GM21717 (cell line): ENCODE measurements at regions not wholly inside any gene's neighbourhood (a gene's known extent, or its start where the extent isn't known, plus 50 kb on each side); places are given as distances from the start of the nearest gene placed in this dataset.
"Not testable (repeated sequence)": the region's sequence is repeated elsewhere in the genome, so short reads cannot be mapped to it uniquely, and the experiment has no call there.

Experiments used
- ATAC-seq: cut with Tn5 transposase; IDR thresholded peaks from one replicate; pipeline ENCODE4 v1.9.1; 2021; ENCODE audit warnings: mild to moderate bottlenecking, moderate library complexity; ENCODE audit not compliant: unreplicated experiment

DNA sequence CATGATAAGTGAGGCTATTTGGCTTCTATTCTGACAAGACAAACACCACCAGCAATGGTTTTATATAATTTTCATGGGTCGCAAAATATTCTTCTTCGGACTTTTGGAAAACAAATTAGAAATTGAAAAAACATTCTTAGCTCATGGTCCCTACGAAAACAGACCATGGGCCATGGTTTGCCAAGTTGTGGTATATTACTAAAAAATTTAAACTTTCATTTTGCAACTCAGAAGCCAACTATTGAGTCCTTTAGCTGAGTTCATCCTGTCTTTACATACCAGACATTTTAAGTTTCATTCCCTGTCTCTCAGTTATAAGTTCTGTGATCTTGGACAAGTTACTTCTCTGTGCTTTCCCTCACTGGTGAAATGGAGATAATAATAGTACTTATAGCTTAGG is 198.1 kb downstream of the CSNK1G3 start:
- no peak for ATAC-seq

DNA sequence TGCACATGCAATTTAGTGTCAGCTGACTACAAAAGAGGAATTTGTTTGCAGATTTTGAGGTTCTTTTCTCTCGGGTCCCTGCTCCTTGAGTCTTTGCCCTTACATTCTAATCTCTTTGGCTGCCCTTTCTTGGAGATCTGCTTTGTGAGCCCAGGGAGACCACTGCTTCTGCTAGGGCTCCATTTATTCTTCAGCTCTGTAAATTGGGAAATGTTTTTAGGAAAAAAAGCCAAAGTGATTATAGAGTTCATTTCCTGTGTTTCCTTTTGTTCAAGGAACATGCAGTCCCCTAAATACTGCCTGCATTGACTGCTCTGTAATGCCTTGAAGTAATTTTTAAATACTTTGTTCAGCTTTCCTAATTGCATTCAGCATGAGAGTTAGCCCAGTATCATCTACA is 197.4 kb downstream of the CSNK1G3 start:
- ATAC-seq, result no peak

DNA sequence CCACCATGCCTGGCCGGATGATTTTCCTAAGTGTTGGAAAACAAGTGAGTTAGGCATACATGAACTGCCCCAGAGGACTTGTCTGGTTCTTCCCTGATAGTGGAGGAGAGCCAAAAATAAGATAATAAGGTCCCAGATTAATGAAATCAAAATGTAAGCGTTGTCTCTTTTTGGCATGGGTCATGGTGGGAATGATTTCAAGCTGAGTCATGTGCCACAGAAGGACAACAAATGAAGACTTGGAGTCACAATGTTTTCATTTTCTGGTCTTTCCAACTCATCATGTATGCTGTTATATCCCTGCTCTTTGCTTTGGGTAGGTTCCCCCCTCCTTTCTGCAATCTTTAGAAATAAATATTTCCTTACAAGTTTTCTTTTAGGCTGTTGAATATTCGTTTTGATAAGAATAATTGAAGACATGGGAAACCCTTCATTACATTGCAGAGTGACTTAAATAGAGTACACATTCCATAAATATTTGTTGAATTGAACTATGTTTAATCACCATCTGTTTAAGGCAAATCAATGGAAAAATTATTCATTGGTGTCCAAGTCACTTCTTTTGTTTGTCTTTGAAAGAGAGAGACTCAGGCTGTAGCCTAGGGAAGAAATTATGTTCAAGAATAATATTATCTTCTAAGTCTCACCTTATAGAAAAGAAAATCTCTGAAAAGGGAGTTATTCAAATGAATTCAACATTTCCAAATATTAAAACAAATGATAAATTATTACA is 196.3 kb downstream of the CSNK1G3 start:
- ATAC-seq, result no peak

DNA sequence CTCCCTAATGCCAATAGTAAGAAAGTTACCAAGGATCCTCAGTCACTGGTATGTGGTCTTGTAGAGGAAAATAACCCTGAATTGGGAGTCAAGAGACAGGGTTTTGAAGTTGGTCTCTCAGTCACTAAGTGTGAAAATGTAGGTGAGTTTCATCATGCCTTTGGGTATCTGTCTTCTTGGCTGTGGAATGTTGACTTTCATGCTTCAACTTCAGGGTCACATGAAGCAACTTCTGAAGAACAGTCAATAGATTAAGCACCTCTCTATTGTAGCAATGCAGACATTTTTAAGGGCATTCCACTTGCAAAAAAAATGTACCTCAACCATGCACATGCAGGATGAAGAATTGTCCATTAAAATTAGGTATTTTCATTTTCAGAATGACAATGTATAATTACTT is 194.6 kb downstream of the CSNK1G3 start:
- ATAC-seq, result no peak

DNA sequence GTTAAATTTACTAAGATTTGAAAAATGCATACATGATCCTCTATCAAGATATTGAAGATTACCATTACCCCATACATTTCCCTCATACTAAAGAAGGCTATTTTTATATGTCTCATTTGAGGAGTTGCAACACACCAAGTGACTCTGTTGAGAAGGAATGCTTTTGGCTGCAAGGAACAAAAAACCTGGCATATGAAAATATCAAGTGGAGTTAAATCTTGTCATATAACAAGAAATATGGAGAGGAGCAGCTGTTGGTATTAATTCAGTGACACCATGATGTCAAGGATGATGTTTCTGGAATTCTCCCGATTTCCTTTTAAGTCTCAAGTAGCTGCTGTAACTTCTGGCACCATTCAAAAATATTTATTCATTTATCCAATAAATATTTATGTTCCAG is 193.8 kb downstream of the CSNK1G3 start:
- no peak for ATAC-seq

DNA sequence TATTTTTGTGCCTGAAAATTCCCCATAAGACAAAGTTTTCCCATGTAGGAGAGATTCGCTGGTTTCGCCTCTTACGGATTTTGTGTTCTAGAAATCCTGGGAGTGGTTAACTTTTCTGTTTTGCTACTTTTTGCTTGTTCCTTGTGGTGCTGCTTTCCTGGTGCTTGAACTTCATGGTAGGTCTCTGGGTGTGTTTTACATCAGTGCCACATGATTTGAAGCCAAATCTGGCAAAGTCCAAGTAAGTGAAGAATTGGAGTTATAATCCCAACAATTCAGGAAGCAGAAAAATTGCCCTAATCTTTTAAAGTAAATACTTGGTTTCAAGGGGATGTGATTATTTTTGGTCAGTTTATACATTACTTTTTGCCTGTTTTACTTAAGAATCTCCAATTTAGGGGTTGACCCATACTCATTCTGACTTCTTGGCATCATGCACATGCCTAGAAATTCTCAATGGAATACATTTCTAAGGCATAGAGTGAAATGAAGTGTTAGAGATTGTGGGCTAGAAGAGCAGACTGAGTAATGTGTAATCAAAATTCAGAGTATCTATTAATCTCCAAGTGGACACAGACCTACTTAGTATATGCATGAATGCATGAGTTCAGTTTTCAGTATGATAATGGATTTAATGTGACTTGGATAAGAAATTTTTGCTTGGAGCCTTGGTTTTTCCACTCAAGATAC is 189.7 kb downstream of the CSNK1G3 start:
- ATAC-seq, result no peak

GRCh38 chr5:123700624-123701287 is 188.8 kb downstream of the CSNK1G3 start:
- ATAC-seq, result no peak

GRCh38 chr5:123699571-123699970 is 187.6 kb downstream of the CSNK1G3 start:
- ATAC-seq, result no peak

- not testable (repeated sequence) for ATAC-seq
Measured at GRCh38 chr5:123698937-123699336, 187.0 kb downstream of the CSNK1G3 start.

GRCh38 chr5:123696921-123697341 is 185.0 kb downstream of the CSNK1G3 start:
- ATAC-seq, result no peak

DNA sequence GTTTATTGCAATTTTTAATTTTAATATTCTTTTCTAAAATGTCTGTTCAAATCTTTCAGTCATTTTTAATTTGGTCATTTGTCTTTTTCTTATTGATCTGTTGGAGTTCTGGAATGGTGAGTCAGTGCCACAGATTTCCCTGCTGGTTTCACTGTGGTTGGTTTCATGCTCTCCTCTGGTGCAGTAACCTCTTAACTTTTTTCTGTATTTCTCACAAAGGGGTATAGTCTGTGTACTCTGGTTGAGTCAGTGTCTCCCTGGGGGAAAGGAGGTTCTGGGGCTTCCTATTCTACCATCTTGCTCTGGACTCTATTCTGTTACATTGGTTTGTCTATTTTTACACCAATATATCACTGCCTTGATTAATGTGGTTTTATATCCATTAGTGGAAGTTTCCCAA is 178.8 kb downstream of the CSNK1G3 start:
- ATAC-seq, result no peak

DNA sequence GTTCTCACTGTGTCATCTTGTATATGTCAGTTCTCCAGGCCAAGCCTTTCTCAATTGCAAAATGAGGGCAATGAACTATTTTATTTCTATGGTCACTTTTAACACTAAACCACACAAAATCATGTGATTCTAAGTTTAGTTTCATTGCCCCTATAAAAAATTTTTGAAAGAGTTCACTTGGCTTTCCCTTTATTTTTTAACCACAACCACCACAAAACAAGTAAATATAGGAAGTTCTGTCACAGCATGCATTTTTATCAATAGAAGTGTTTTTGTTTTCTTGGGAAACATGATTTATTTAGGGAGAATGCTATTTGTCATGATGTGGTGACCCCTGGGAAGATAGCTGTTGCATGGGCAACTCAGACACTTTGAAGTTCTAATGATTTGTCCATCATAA is 169.1 kb downstream of the CSNK1G3 start:
- ATAC-seq, result no peak

GRCh38 chr5:123673107-123673506 is 161.1 kb downstream of the CSNK1G3 start:
- no peak for ATAC-seq

DNA sequence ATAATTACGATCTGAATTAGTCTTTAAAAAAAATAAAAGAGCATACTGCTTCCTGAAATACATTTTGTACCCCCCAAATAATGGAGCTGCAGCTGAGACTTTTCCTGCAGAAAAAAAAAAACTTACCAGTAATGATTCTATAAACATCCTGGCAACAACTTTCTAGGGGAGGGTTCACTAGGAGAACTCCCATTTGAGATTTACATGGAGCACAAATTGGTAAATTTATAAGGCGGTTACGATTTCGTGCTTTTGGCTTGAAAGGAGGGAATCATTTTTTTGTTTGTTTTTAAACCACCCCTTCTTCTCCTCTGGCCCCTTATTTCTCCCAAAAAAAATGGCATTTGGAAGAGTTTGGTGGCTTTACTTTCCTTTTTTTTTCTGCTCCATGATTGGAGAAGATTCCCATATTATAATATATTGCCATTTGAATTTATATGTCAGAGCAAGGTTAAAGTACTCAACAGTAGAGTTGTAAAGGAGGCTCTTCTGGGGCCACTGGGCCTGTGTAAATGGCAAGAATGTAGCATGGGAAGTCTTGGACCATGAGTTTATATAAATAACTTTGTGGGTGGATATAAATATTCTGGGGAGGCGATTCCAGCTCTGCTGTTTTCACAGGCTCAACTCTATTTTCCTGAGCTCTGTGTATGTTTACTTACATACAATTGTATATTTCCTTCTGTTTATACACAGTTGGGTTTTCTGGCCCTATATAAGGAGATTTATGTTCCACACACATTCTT is 159.9 kb downstream of the CSNK1G3 start:
- ATAC-seq, result no peak

DNA sequence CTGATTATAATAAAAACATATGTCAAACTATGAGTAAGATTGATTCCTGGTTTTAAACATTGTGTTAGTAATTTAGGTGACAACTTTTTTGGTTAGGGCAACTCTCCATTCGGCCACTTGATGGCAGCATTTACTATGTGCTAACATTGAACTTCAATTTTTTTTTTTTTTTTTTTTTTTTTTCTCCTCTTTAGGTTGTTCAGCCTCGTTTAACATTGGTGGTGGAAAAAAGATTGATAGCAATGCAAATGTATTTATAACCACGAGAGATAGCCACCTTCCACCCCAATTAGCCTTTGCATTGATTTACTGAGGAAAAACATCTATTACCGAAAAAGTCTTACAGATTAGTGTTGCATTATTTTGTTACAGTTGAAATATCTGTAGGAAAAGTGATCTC is 159.1 kb downstream of the CSNK1G3 start:
- no peak for ATAC-seq
